Fibroblast of villous mesenchyme (primary cell): ENCODE measurements at regions not wholly inside any gene's neighbourhood (a gene's known extent, or its start where the extent isn't known, plus 50 kb on each side); places are given as distances from the start of the nearest gene placed in this dataset.

ENCODE experiments used
- DNase-seq: peaks from one replicate; pipeline ENCODE4 v3.0.0-alpha.2; 2010; ENCODE audit warnings: low read depth
- H3K4me3 ChIP-seq: 2 replicates; pipeline ENCODE4 v1.5.1; 2011; ENCODE audit warnings: low read depth, mild to moderate bottlenecking, low read length
- TF ChIP-seq, protein P1 (sequence below): IDR thresholded peaks from 2 replicates; pipeline ENCODE4 v1.5.1; 2012; ENCODE audit warnings: low read depth, mild to moderate bottlenecking, low read length; ENCODE audit not compliant: insufficient read depth

DNA sequence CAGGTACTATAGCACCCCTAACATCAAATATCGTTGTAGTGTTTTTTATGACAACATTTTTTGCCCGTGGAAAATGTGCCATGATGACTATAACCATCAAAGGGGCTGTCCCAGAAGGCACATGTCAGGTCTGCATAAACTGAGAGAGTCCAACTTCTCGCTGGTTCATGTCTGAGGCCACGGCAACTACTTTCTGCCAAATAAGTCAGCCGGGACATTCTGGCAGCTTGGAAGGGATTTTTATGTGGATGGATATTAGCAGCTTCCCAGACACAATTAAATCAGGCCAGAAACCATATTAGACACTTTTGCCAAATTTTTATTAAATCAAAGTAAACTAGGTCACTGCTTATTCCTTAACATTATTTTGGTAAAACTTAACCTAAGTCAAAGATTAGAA, 477.4 kb upstream of the FZD8 start:
- H3K4me3 ChIP-seq, result no peak overlapping the region
- DNase-seq, result no peak

DNA sequence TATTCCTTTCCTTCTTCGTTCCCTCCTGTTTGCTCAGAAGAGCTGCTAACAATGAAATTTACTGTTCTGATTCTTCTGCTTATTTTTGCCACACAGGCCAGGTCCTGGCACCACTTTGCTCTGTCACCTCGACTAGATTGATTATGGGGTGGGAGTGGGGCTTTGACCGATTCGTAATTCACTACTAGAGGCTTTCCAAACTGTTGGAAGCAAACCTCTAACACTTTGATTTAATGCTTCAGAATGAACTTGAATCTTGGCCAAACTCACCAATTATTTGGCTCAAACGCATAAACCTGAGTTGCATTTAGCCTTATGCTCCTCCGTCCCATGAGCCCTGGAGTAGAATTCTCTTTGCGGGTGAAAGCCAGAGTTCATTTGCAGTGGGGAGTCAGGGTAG, 476.2 kb upstream of the FZD8 start:
- no peak overlapping the region for H3K4me3 ChIP-seq
- TF ChIP-seq, protein P1, sequence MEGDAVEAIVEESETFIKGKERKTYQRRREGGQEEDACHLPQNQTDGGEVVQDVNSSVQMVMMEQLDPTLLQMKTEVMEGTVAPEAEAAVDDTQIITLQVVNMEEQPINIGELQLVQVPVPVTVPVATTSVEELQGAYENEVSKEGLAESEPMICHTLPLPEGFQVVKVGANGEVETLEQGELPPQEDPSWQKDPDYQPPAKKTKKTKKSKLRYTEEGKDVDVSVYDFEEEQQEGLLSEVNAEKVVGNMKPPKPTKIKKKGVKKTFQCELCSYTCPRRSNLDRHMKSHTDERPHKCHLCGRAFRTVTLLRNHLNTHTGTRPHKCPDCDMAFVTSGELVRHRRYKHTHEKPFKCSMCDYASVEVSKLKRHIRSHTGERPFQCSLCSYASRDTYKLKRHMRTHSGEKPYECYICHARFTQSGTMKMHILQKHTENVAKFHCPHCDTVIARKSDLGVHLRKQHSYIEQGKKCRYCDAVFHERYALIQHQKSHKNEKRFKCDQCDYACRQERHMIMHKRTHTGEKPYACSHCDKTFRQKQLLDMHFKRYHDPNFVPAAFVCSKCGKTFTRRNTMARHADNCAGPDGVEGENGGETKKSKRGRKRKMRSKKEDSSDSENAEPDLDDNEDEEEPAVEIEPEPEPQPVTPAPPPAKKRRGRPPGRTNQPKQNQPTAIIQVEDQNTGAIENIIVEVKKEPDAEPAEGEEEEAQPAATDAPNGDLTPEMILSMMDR, result no peak
- DNase-seq, result no peak

More for the DNA sequence above, 477.4 kb upstream of the FZD8 start:
- TF ChIP-seq, protein P1, result no peak

DNA sequence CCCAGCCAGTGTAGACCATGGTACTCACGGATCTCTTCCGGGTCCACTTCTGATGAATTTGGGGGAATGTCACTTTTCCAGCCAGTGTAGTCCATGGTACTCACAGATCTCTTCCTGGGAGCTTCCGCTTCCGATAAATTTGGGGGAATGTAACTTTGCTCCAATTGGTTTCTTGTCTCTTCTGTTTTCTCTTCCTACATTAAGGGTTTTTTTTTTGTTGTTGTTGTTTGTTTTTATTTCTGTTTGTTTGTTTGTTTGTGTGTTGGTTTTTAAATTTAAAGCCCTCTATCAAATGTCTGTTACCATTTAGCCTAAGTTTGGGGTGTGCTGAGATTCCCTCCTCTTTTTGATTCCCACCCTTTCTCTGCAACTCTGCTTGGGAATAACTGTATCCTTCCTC, 475.8 kb upstream of the FZD8 start:
- DNase-seq, result no peak
- H3K4me3 ChIP-seq, result no peak overlapping the region
- TF ChIP-seq, protein P1, result no peak

DNA sequence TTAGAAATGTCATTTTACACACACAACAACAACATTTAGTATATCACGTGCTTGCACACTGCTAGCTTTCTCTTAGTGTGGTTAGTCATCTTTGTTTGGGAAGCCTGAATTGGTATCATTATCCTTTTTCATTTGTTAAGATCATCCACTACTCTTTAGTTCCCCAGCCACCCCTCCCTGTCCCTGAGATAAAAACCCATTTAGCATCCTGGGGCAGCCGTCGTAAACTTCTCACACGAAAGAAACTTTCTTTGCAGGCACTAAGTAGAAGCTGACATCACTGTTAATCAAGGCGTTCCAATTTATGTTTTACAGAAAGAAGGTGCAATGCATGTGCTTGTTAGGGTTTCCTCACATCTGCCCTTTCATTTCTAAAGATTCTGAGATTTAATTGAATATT, 475.1 kb upstream of the FZD8 start:
- H3K4me3 ChIP-seq, result no peak overlapping the region
- peak; percentile 14 for DNase-seq
- TF ChIP-seq, protein P1, result no peak

DNA sequence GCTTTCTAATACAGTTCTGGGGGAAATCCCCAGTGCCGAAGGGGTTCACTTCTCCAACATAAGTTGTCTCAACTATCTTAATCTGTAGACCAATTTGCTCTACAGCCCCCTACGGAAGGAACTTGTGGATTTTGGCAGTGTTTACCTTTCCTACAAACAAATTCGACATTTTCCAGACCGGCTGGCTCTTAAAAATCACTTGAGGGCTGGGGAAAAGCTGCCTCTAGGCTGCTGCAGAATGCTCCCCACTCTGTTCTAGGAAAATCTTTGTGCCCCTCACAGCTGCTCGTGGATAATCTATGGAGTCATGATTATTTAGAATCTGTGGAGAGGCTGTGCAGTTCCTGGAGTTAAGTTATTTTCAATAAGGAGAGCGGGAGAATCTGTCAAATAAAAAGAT, 474.6 kb upstream of the FZD8 start:
- TF ChIP-seq, protein P1, result no peak
- DNase-seq, result peak; percentile 66
- H3K4me3 ChIP-seq, result no peak overlapping the region

DNA sequence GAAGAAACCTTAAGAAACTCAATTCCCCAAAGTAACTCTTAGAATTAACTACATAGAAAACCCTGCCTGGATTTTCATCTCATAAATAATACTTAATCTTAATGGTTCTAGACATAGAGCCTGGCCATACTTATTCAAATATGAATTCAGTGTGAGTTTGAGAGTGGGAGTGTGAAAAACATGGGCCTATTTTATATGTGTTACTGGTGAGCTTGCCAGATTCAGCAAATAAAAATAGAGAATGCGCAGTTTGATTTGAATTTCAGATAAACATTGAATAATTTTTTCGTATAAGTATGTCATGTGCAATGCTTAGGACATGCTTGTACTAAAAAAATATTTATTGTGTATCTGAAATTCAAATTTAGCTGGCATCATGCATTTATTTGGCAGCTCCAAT, 473.9 kb upstream of the FZD8 start:
- no peak for DNase-seq
- no peak overlapping the region for H3K4me3 ChIP-seq
- TF ChIP-seq, protein P1, result no peak

DNA sequence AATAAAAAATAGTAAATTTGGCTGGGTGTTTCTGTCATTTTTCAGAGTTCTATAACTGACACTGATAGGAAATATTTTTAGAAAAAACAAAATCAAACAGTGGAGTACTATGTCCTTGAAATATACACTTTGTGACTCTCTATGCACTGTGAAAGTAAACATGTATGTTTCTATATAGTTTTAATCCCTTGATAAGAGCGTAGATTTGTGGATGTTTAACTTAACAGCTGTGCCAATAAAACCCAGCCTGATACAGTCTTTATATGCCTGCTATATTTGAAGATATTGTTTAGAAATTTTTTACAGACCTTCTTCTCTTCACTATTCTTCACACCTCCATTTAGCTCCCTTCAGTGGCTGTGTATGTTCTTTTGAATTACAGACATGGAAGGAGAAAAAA, 473.3 kb upstream of the FZD8 start:
- no peak for DNase-seq
- no peak overlapping the region for H3K4me3 ChIP-seq
- TF ChIP-seq, protein P1, result no peak
